OCI-LY7 (cell line): ENCODE measurements at regions not wholly inside any gene's neighbourhood (a gene's known extent, or its start where the extent isn't known, plus 50 kb on each side); places are given as distances from the start of the nearest gene placed in this dataset.
"Not testable (repeated sequence)": the region's sequence is repeated elsewhere in the genome, so short reads cannot be mapped to it uniquely, and the experiment has no call there.

Source experiments
- BruUV-seq: library from RNA; stranded (reverse); fragments of 400-500 nt; replicated peaks from 2 replicates; lab custom pipeline; 2021; lab: Mats Ljungman, UMichigan
- CTCF ChIA-PET: fragments of 300-600 bp; sonication (Branson Sonifier 250); formaldehyde crosslinking; loops from one replicate; lab custom pipeline; 2022; ENCODE audit warnings: antibody characterized with exemption; ENCODE audit not compliant: unreplicated experiment; lab: Charles Lee
- POLR2A ChIA-PET: fragments of 300-600 bp; sonication (Branson Sonifier 250); formaldehyde crosslinking; loops from one replicate; lab custom pipeline; 2022; ENCODE audit warnings: antibody characterized with exemption; lab: Charles Lee
- DNase-seq: peaks from one replicate; pipeline ENCODE4 v3.0.0-alpha.2; 2015; ENCODE audit warnings: low spot score
- H2AFZ ChIP-seq: fragments of 200-600 bp; sonication (generic), shearing (Covaris generic); 2 replicates; pipeline ENCODE4 v1.6.1; 2014; ENCODE audit warnings: mild to moderate bottlenecking, antibody characterized with exemption, low read length, moderate library complexity
- H3K27ac ChIP-seq: fragments of 200-600 bp; sonication (generic); 2 replicates; pipeline ENCODE4 v1.5.1; 2014; ENCODE audit warnings: mixed run types, low read depth, mild to moderate bottlenecking, moderate library complexity, low read length, inconsistent platforms; ENCODE audit not compliant: poor library complexity, severe bottlenecking
- H3K36me3 ChIP-seq: fragments of 200-600 bp; sonication (generic); 2 replicates; pipeline ENCODE4 v1.6.1; 2014; ENCODE audit warnings: mild to moderate bottlenecking, antibody characterized with exemption, low read length, moderate library complexity, mixed read lengths; ENCODE audit not compliant: insufficient read depth
- H3K4me1 ChIP-seq: fragments of 200-600 bp; sonication (generic); 2 replicates; pipeline ENCODE4 v1.5.1; 2014; ENCODE audit warnings: mild to moderate bottlenecking, low read length; ENCODE audit not compliant: insufficient read depth, poor library complexity, severe bottlenecking
- H3K4me2 ChIP-seq: fragments of 200-600 bp; sonication (generic); 2 replicates; pipeline ENCODE4 v1.6.1; 2014; ENCODE audit warnings: mild to moderate bottlenecking, low read length
- H3K4me3 ChIP-seq: fragments of 200-600 bp; sonication (generic); 2 replicates; pipeline ENCODE4 v1.5.1; 2014; ENCODE audit warnings: mild to moderate bottlenecking, low read depth, low read length; ENCODE audit not compliant: poor library complexity, severe bottlenecking
- H3K79me2 ChIP-seq: fragments of 200-600 bp; sonication (generic); 2 replicates; pipeline ENCODE4 v1.6.1; 2016; ENCODE audit warnings: low read depth, mild to moderate bottlenecking, low read length, moderate library complexity, mixed read lengths; ENCODE audit not compliant: insufficient read depth
- H3K9me2 ChIP-seq: fragments of 200-600 bp; sonication (generic); 2 replicates; pipeline ENCODE4 v1.6.1; 2016; ENCODE audit warnings: mild to moderate bottlenecking, low read length, mixed read lengths; ENCODE audit not compliant: insufficient read depth
- H3K9me3 ChIP-seq: fragments of 200-600 bp; sonication (generic); 2 replicates; pipeline ENCODE4 v1.6.1; 2014; ENCODE audit warnings: mild to moderate bottlenecking, mixed run types, low read length, mixed read lengths
- H4K20me1 ChIP-seq: fragments of 200-600 bp; sonication (generic); 2 replicates; pipeline ENCODE4 v1.6.1; 2014; ENCODE audit warnings: mild to moderate bottlenecking, antibody characterized with exemption, low read length, moderate library complexity, mixed read lengths; ENCODE audit not compliant: insufficient read depth
- EZH2phosphoT487 ChIP-seq: fragments of 200-600 bp; sonication (generic); IDR thresholded peaks from 2 replicates; pipeline ENCODE4 v1.6.1; 2018; ENCODE audit warnings: low read depth, borderline replicate concordance, mild to moderate bottlenecking, mixed run types, antibody characterized with exemption, low read length, moderate library complexity, mixed read lengths
- intact Hi-C: fragments of 100-400 bp; cut with micrococcal nuclease; formaldehyde crosslinking; loops from one replicate; pipeline ENCODE4 v1.10.0; 2022; ENCODE audit not compliant: unreplicated experiment
- TF ChIP-seq, protein P1 (sequence below): fragments of 200-600 bp; sonication (generic); conservative IDR thresholded peaks from 2 replicates; pipeline ENCODE4 v1.5.1; 2014; ENCODE audit warnings: mild to moderate bottlenecking, antibody characterized with exemption, low read length, moderate library complexity, mixed read lengths

DNA sequence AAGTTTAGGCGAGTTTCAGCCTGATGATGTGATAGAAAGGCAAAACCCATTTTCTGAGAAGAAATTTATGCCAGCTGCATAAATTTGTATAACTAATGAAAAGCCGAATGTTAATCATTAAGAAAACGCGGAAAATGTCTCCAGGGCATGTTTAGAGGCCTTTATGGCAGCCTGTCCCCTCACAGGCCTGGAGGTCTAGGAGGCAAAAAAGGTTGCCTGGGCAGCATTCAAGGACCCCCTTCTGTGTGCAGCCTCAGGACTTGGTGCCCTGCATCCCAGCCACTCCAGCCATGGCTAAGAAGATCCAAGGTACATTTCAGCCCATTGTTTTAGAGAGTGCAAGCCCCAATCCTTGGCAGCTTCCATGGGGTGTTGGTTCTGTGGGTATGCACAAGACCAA is 614.2 kb downstream of the SLITRK5 start:
- ChIA-PET POLR2A (no interaction called here), CTCF (no interaction called here)
- Histone ChIP-seq H3K9me3 (no peaks in the 10 kb centered on the region), H3K9me2 (no peaks in the 10 kb centered on the region), H3K4me1 (no peaks in the 10 kb centered on the region), H2AFZ (no peak overlapping the region), H3K27ac (no peak overlapping the region), H3K79me2 (no peaks in the 10 kb centered on the region), H3K36me3 (no peaks in the 10 kb centered on the region), H4K20me1 (no peaks in the 10 kb centered on the region), H3K4me3 (no peak overlapping the region), H3K4me2 (no peak overlapping the region)
- no peak for DNase-seq
- TF ChIP-seq EZH2phosphoT487: no peak
- TF ChIP-seq, protein P1, sequence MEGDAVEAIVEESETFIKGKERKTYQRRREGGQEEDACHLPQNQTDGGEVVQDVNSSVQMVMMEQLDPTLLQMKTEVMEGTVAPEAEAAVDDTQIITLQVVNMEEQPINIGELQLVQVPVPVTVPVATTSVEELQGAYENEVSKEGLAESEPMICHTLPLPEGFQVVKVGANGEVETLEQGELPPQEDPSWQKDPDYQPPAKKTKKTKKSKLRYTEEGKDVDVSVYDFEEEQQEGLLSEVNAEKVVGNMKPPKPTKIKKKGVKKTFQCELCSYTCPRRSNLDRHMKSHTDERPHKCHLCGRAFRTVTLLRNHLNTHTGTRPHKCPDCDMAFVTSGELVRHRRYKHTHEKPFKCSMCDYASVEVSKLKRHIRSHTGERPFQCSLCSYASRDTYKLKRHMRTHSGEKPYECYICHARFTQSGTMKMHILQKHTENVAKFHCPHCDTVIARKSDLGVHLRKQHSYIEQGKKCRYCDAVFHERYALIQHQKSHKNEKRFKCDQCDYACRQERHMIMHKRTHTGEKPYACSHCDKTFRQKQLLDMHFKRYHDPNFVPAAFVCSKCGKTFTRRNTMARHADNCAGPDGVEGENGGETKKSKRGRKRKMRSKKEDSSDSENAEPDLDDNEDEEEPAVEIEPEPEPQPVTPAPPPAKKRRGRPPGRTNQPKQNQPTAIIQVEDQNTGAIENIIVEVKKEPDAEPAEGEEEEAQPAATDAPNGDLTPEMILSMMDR: no peak
- intact Hi-C loops: no loop called here
- BruUV-seq: no TSS peak

DNA sequence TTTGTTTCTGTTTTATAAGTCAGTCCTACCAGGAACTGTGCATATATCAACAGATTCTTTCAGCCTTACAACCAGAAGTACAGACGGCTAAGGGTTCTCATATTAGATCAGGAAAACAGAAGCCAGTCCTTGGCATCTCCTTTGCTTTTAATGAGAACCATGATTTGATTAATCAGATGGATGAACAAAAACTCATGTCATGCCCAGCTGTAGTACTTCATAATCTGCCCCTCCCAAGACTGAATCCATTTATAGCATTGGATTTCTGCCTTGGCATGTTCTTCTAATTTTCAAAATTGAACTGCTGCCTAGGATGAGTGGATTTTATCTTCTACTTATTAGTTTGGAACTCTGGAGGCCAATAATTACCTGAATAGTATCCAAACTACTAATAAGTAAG is 617.2 kb downstream of the SLITRK5 start:
- Histone ChIP-seq H3K4me3 (no peak overlapping the region), H3K4me2 (no peak overlapping the region), H3K9me3 (no peaks in the 10 kb centered on the region), H3K4me1 (no peaks in the 10 kb centered on the region), H3K27ac (no peak overlapping the region), H4K20me1 (no peaks in the 10 kb centered on the region), H3K79me2 (no peaks in the 10 kb centered on the region), H3K9me2 (no peaks in the 10 kb centered on the region), H2AFZ (no peak overlapping the region), H3K36me3 (no peaks in the 10 kb centered on the region)
- ChIA-PET POLR2A (no interaction called here), CTCF (no interaction called here)
- intact Hi-C loops: no loop called here
- no TSS peak for BruUV-seq
- TF ChIP-seq, protein P1: no peak
- no peak for TF ChIP-seq EZH2phosphoT487
- DNase-seq: no peak

DNA sequence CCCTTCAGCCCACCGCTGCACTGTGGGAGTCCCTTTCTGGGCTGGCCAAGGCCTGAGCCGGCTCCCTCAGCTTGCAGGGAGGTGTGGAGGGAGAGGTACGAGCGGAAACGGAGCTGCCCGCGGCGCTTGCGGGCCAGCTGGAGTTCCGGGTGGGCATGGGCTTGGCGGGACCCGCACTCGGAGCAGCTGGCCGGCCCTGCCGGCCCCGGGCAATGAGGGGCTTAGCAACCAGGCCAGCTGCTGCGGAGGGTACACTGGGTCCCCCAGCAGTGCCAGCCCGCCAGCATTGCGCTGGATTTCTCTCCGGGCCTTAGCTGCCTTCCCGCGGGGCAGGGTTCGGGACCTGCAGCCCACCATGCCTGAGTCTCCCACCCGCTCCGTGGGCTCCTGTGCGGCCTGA is 620.6 kb downstream of the SLITRK5 start:
- POLR2A ChIA-PET: interaction anchor here (0.6 kb wide), 3 partner anchors 103 to 1094 kb away, joined by 3 to 4 read pairs (median 3); no protein-coding TSS in a partner anchor
- CTCF ChIA-PET, H3K27ac ChIP-seq, H4K20me1 ChIP-seq, H3K9me3 ChIP-seq, H3K4me3 ChIP-seq, H2AFZ ChIP-seq, BruUV-seq, H3K4me2 ChIP-seq, H3K79me2 ChIP-seq, H3K36me3 ChIP-seq, H3K4me1 ChIP-seq, H3K9me2 ChIP-seq, intact Hi-C loops, DNase-seq: not testable (repeated sequence)
